Fibroblast of villous mesenchyme (primary cell): ENCODE measurements at regions not wholly inside any gene's neighbourhood (a gene's known extent, or its start where the extent isn't known, plus 50 kb on each side); places are given as distances from the start of the nearest gene placed in this dataset.
"Not testable (repeated sequence)": the region's sequence is repeated elsewhere in the genome, so short reads cannot be mapped to it uniquely, and the experiment has no call there.

Experiments used
- DNase-seq: peaks from one replicate; pipeline ENCODE4 v3.0.0-alpha.2; 2010; ENCODE audit warnings: low read depth
- H3K4me3 ChIP-seq: 2 replicates; pipeline ENCODE4 v1.5.1; 2011; ENCODE audit warnings: low read depth, mild to moderate bottlenecking, low read length
- TF ChIP-seq, protein P1 (sequence below): IDR thresholded peaks from 2 replicates; pipeline ENCODE4 v1.5.1; 2012; ENCODE audit warnings: low read depth, mild to moderate bottlenecking, low read length; ENCODE audit not compliant: insufficient read depth

DNA sequence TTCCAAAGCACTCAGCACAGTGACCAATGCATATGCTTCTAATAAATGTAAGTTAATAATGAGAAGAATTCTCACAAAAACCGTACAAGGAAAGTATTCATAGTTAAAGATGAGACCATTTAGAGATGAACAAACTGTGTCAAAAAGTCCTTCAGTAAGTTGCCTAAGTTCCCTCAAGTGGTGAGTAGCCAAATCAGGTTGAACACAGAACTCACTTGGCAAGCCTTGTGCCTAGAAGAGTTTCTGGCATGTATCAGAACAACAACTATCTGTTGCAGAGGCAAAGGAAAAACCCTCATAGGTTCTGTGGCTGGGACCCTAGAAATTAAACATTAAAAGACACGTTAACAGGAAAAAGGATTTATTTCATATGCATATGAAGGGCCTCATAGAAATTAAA, 129.6 kb upstream of the DOK5 start:
- no peak overlapping the region for H3K4me3 ChIP-seq
- peak; percentile 22 for DNase-seq

GRCh38 chr20:54346276-54346675, 129.1 kb upstream of the DOK5 start:
- DNase-seq, result no peak
- H3K4me3 ChIP-seq, result no peak overlapping the region
- TF ChIP-seq, protein P1, sequence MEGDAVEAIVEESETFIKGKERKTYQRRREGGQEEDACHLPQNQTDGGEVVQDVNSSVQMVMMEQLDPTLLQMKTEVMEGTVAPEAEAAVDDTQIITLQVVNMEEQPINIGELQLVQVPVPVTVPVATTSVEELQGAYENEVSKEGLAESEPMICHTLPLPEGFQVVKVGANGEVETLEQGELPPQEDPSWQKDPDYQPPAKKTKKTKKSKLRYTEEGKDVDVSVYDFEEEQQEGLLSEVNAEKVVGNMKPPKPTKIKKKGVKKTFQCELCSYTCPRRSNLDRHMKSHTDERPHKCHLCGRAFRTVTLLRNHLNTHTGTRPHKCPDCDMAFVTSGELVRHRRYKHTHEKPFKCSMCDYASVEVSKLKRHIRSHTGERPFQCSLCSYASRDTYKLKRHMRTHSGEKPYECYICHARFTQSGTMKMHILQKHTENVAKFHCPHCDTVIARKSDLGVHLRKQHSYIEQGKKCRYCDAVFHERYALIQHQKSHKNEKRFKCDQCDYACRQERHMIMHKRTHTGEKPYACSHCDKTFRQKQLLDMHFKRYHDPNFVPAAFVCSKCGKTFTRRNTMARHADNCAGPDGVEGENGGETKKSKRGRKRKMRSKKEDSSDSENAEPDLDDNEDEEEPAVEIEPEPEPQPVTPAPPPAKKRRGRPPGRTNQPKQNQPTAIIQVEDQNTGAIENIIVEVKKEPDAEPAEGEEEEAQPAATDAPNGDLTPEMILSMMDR, result no peak

More for the DNA sequence above, 129.6 kb upstream of the DOK5 start:
- TF ChIP-seq, protein P1, result no peak

DNA sequence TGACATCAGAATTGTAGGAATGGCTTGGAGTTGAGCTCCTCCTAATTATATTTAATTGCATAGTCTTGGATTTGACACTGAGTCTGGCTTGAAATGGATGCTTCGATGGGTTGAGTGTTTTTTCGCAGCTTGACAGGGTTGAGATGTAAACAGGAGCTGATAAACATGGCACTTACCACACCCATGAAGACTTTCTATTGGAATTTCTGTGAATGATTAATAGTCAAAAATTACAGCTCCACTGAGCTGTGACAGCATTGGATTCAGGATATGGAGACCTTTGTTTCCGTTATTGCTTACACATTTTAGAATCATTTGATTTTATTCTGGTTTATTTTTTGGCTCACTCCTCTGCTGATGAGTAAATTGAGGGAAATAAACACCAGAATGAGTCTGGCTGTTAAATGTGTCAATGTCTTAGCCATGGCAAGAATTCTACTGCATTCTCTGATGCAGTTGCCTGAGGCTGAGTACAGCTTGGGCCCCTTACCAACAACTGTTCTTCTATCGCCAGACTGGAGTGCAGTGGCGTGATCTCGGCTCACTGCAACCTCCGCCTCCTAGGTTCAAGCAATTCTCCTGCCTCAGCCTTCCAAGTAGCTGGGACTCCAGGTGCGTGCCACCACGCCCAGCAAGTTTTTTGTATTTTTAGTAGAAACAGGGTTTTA, 128.1 kb upstream of the DOK5 start:
- no peak for DNase-seq
- no peak overlapping the region for H3K4me3 ChIP-seq
- TF ChIP-seq, protein P1, result no peak

GRCh38 chr20:54350415-54350814, 125.0 kb upstream of the DOK5 start:
- no peak overlapping the region for H3K4me3 ChIP-seq
- no peak for DNase-seq
- TF ChIP-seq, protein P1, result no peak

- TF ChIP-seq, protein P1, result no peak
- DNase-seq, result no peak
- no peak overlapping the region for H3K4me3 ChIP-seq
These were observed 123.8 kb upstream of the DOK5 start for GRCh38 chr20:54351371-54352136.

- DNase-seq, result not testable (repeated sequence)
These were observed 122.9 kb upstream of the DOK5 start for GRCh38 chr20:54352541-54352940.

GRCh38 chr20:54353292-54353691, 122.1 kb upstream of the DOK5 start:
- no peak overlapping the region for H3K4me3 ChIP-seq
- DNase-seq, result no peak
- TF ChIP-seq, protein P1, result no peak

More at GRCh38 chr20:54352541-54352940, 122.9 kb upstream of the DOK5 start:
- H3K4me3 ChIP-seq, result not testable (repeated sequence)
